Stimulated activated naive B cell treated with anti-CD40 and anti-IgM and Interleukin-4, amounts not matched to agents 10 μg/mL and 1 μg/mL and 100 μg/mL, for 72 hours (primary cell): ENCODE measurements at regions not wholly inside any gene's neighbourhood (a gene's known extent, or its start where the extent isn't known, plus 50 kb on each side); places are given as distances from the start of the nearest gene placed in this dataset.

ENCODE experiments used
- ATAC-seq, 2 donors: fragments of 150-1000 bp; cut with Tn5 transposase; replicated peaks; 2 replicates each; pipeline ENCODE4 v1.10.0; 2021; ENCODE audit warnings: moderate library complexity in 1 of 2
- DNase-seq: peaks from one replicate; pipeline ENCODE4 v3.0.0; 2021
- H3K27ac Mint-ChIP-seq: one replicate; pipeline ENCODE4 v1.8.0; 2022; ENCODE audit warnings: mild to moderate bottlenecking, mixed read lengths
- H3K27me3 Mint-ChIP-seq, 2 donors: one replicate each; pipeline ENCODE4 v1.8.0; 2022; ENCODE audit warnings: mixed read lengths in 2 of 2
- H3K36me3 Mint-ChIP-seq, 2 donors: one replicate each; pipeline ENCODE4 v1.8.0; 2022; ENCODE audit warnings: mixed read lengths in 2 of 2, mild to moderate bottlenecking in 1 of 2
- H3K4me1 Mint-ChIP-seq, 2 donors: one replicate each; pipeline ENCODE4 v1.8.0; 2022; ENCODE audit warnings: mixed read lengths in 2 of 2, mild to moderate bottlenecking in 1 of 2
- H3K4me3 Mint-ChIP-seq, 2 donors: one replicate each; pipeline ENCODE4 v1.8.0; 2022; ENCODE audit warnings: mild to moderate bottlenecking in 2 of 2, mixed read lengths in 2 of 2, moderate library complexity in 1 of 2
- H3K9me3 Mint-ChIP-seq, 2 donors: one replicate each; pipeline ENCODE4 v1.8.0; 2022; ENCODE audit warnings: mixed read lengths in 2 of 2, mild to moderate bottlenecking in 1 of 2

DNA sequence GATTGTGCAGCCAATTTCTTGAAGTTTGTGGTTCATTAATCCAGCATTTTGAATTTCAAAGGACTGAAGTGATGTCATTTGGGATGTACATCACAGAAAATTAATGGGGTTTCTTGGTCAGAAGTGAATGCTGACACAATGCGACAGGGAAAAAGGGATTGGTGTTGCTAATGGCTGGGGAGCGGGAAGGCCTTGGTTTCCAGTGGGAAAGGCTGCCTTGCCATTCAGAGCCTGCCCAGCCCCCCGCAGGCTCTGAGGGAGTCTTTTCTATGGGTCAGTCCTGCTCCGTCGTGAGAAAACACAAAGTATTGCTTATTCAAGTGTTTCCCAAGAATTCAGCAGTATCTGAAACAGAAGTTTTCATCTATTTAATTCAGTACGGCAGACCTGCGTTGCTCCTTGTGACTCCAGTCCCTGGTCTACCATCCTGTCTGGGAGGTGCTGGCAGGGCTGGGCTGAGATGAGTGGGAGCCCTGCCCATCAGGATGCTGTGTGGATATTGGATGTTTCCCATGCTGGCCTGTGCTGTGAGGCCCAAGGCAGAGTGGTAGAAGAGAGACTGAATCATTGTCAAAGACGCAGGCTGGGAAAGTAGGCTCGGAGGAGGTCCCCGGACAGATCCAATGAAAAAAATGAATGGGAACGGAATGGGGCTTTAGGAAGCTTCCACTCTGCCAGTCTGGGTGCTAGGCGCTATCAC lies 111.2 kb upstream of the KLHL25 start:
- H3K4me3 Mint-ChIP-seq: no peak overlapping the region
- no peaks in the 10 kb centered on the region for H3K9me3 Mint-ChIP-seq
- H3K4me1 Mint-ChIP-seq: peaks cover 0 to 5% of the 10 kb centered on the region in 2 donors
- no peak for DNase-seq
- no peak overlapping the region for H3K27ac Mint-ChIP-seq
- no peak for ATAC-seq
- H3K27me3 Mint-ChIP-seq: peaks cover 7 to 10% of the 10 kb centered on the region in 2 donors
- H3K36me3 Mint-ChIP-seq: no peaks in the 10 kb centered on the region

DNA sequence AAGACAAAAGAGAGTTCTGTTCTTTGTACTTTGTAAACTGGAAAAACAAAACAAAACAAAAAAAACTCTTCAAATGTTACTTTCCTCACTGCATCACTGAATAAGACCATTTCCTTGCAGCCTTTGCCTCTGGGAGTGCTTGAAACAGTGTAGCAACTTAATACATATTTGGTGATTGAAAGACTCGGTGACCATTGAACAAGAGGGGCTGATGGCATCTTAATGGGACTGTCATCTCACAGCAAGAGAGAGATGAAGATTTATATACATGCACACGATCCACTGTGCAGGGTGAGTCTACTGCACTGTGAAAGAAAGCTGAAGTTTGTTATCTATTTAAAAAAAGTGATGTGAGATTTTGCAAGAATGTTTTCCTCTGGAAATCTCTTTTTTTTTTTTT lies 111.9 kb upstream of the KLHL25 start:
- Mint-ChIP-seq H3K36me3 (no peaks in the 10 kb centered on the region), H3K9me3 (no peaks in the 10 kb centered on the region), H3K4me1 (peaks cover 0 to 5% of the 10 kb centered on the region in 2 donors)

DNA sequence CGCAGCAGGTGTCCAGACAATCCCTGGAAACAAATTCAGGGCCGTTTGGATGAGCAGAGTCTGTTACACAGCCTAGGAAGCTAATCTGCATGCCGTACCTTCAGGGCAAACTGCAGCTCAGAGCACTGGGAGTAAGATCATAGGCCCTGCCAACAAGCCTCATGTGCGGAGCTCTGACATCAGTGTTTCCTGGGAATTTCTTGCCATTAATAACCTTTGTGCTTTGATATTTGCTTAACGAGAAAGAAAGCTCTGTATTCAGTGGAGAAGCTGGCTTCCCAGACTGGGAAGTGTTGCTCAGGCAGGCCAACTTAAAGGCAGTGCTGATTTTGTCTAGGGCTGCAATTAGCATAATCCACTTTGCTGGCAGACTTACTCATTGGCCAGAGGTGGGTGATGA lies 116.1 kb upstream of the KLHL25 start:
- H3K27me3 Mint-ChIP-seq: peaks cover 0 to 3% of the 10 kb centered on the region in 2 donors
- no peaks in the 10 kb centered on the region for H3K36me3 Mint-ChIP-seq
- peaks cover 0 to 5% of the 10 kb centered on the region in 2 donors for H3K4me1 Mint-ChIP-seq
- ATAC-seq (no peak), DNase-seq (no peak)
- H3K27ac Mint-ChIP-seq: no peak overlapping the region
- H3K4me3 Mint-ChIP-seq: no peak overlapping the region
- no peaks in the 10 kb centered on the region for H3K9me3 Mint-ChIP-seq

More for the DNA sequence above, 111.9 kb upstream of the KLHL25 start:
- H3K4me3 Mint-ChIP-seq: no peak overlapping the region
- ATAC-seq (no peak), DNase-seq (no peak)
- peaks cover 3 to 5% of the 10 kb centered on the region in 2 donors for H3K27me3 Mint-ChIP-seq
- H3K27ac Mint-ChIP-seq: no peak overlapping the region

DNA sequence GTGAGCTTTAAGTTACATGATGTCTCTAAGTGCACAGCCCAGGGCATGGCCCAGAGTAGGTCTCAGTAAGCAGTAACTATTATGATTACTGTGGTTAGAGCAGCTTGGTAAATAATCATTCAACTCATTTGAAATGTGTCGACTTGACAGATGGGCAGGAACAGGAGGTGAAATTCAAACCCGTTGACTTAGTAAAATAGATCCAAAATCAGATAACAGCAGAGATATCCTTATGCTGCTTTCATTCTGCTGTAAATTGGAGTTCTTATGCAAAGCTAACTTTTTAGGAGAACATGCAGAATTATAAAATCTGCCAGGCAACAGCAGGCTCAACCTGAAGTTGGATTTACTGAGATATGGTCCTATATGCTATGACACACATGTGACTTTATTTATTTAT lies 118.7 kb upstream of the KLHL25 start:
- no peaks in the 10 kb centered on the region for H3K4me1 Mint-ChIP-seq
- H3K4me3 Mint-ChIP-seq: no peak overlapping the region
- ATAC-seq: no peak
- peaks cover 0 to 3% of the 10 kb centered on the region in 2 donors for H3K36me3 Mint-ChIP-seq
- DNase-seq: no peak
- no peak overlapping the region for H3K27ac Mint-ChIP-seq
- peaks cover 6 to 12% of the 10 kb centered on the region in 2 donors for H3K9me3 Mint-ChIP-seq
- peaks cover 0 to 10% of the 10 kb centered on the region in 2 donors for H3K27me3 Mint-ChIP-seq

DNA sequence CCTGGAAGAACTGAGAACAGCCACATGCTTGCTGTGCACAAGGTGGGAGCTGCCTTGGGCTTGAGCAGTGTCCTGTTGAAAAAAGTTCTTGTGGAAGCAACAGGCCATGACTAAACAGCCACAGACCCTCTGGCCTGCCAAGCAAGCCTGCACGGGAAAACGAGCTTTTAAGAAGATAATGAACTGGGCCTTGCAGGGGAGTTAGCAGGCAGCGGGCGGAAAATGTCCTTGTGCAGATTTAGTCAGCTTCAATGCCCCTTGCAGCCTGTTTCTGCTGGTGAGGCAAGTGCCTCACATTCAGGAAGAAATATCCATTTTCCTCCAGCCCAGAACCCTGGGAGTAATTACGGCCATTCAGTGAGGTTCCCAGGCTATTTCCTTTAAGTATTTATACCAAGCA lies 126.2 kb upstream of the KLHL25 start:
- Mint-ChIP-seq H3K27ac (no peak overlapping the region), H3K36me3 (peaks cover 0 to 3% of the 10 kb centered on the region in 2 donors), H3K4me3 (no peak overlapping the region), H3K9me3 (peaks cover 6 to 14% of the 10 kb centered on the region in 2 donors), H3K4me1 (no peaks in the 10 kb centered on the region), H3K27me3 (peaks cover 0 to 12% of the 10 kb centered on the region in 2 donors)
- DNase-seq (no peak), ATAC-seq (no peak)

DNA sequence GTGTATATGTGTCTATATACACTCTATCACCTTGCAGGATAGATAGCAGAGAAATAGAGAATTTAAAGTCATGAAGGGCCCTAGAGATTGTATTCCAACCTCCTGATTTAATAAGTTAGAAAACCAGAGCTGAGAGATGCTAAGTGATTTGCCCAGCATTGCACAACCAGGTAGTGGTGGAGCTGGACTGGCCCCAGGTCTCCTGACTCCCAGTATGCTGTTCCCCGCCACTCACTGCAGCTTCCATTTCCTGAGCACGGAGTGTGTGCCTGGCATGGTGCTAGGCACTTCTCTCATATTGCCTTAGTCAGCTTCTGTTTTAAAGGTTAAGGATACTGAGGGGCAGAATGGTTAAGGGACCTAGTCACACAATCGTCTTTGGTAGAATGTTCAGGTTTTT lies 129.4 kb upstream of the KLHL25 start:
- no peak overlapping the region for H3K4me3 Mint-ChIP-seq
- H3K36me3 Mint-ChIP-seq: no peaks in the 10 kb centered on the region
- ATAC-seq (no peak), DNase-seq (no peak)
- H3K9me3 Mint-ChIP-seq: no peaks in the 10 kb centered on the region
- H3K4me1 Mint-ChIP-seq: no peaks in the 10 kb centered on the region
- no peak overlapping the region for H3K27ac Mint-ChIP-seq
- H3K27me3 Mint-ChIP-seq: peaks cover 0 to 5% of the 10 kb centered on the region in 2 donors

DNA sequence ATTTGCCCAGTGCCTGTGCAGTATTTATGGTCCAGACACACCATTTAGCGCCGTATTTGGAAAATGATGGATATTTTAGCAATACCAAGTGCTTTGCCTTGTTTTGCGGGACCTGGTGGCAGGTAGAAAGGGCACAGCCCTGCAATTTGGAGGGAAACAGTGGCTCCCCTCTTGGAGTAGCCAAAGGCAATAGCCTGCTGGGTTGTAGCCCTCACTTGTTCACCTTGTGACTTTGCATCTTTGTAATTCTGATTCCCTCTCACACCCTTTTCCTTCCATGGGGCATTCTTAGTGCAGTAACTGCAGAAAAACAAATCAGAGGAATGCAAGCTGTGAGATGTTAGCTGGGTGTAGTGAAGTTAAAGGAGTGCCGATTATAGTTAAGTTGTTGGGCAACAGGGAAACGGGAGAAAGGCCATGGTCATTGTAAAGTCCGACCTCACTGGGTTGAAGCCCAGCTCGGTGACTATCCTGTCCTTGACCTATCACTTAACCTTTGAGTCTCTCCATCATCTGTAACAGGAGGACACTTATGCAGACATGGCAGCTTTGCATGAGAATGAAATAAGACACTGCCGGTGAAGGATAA lies 131.0 kb upstream of the KLHL25 start:
- H3K27me3 Mint-ChIP-seq: peaks cover 0 to 5% of the 10 kb centered on the region in 2 donors
- ATAC-seq (no peak), DNase-seq (no peak)
- no peaks in the 10 kb centered on the region for H3K36me3 Mint-ChIP-seq
- no peaks in the 10 kb centered on the region for H3K4me1 Mint-ChIP-seq
- no peaks in the 10 kb centered on the region for H3K9me3 Mint-ChIP-seq
- H3K4me3 Mint-ChIP-seq: no peak overlapping the region
- no peak overlapping the region for H3K27ac Mint-ChIP-seq

DNA sequence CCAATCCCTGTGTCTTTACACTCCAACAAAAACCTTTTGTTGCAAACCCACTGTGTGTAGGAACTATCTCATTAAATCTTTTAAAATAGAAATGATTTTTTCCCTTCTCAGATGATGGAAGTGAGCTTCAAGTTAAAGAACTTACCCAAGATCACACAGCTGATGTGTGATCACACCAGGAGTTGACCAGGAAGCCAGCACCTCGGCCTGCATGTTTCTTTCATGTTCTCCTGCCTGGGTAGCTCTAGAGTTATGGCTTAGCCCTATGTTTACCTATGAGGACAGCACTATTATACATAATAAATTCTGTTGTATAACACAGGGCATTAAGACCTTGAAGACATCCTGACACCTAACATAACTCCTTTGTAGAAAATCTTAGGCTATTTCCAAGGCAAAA lies 132.1 kb upstream of the KLHL25 start:
- no peaks in the 10 kb centered on the region for H3K36me3 Mint-ChIP-seq
- H3K27ac Mint-ChIP-seq: no peak overlapping the region
- no peaks in the 10 kb centered on the region for H3K9me3 Mint-ChIP-seq

DNA sequence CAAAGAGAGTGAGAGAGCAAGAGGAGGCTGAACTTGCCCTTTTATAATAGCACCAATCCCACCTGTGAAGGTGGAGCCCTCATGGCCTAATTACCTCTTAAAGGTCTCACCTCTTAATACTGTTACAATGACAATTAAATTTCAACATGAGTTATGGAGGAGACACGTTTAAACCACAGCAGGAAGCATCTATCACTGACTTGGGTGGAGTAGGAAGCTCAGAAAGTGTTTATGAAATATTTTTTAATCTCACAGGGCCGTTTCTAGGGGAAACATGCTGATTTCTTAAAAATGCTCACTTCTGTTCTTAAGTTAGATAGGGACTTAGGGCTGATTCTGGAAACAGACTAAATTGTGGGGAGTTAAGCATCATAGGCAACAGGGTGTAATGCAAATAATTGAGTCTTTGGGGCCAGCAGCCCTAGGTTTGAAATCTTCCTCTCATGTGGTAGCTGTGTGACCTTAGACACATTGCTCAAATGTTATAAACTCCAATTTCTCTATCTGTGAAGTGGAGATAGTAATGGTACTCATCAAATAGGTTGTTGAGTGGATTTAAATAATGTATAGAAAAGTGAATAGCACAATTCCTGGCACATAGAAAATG lies 133.3 kb upstream of the KLHL25 start:
- Mint-ChIP-seq H3K27ac (no peak overlapping the region), H3K4me3 (no peak overlapping the region), H3K27me3 (peaks cover 5 to 6% of the 10 kb centered on the region in 2 donors), H3K9me3 (no peaks in the 10 kb centered on the region), H3K4me1 (no peaks in the 10 kb centered on the region), H3K36me3 (no peaks in the 10 kb centered on the region)
- DNase-seq (no peak), ATAC-seq (no peak)

More for the DNA sequence above, 132.1 kb upstream of the KLHL25 start:
- H3K4me1 Mint-ChIP-seq: no peaks in the 10 kb centered on the region
- H3K27me3 Mint-ChIP-seq: peaks cover 5 to 6% of the 10 kb centered on the region in 2 donors
- DNase-seq: no peak
- no peak overlapping the region for H3K4me3 Mint-ChIP-seq
- ATAC-seq: no peak

DNA sequence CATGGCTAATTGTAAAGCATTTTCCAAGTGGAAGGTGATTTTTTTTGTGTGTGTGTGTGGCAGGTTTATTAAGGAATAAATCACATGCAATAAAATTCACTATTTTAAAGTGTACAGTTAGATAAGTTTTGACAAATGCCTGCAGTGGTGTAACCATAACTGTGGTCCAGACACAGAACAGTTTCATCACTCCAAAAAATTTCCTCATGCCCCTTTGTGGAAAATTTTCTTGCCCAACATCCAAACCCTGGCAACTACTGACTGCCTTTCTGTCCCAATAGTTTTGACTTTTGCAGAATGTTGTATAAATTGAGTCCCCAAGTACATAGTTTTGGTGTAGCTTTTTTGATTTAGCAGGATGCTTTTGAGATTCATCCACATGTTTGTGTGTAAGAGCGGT lies 135.1 kb upstream of the KLHL25 start:
- H3K9me3 Mint-ChIP-seq: no peaks in the 10 kb centered on the region
- no peaks in the 10 kb centered on the region for H3K36me3 Mint-ChIP-seq
- H3K27me3 Mint-ChIP-seq: peaks cover 5 to 6% of the 10 kb centered on the region in 2 donors
- no peak overlapping the region for H3K4me3 Mint-ChIP-seq
- H3K27ac Mint-ChIP-seq: peak overlapping the region; percentile 47
- H3K4me1 Mint-ChIP-seq: no peaks in the 10 kb centered on the region
- no peak for DNase-seq
- ATAC-seq: no peak

DNA sequence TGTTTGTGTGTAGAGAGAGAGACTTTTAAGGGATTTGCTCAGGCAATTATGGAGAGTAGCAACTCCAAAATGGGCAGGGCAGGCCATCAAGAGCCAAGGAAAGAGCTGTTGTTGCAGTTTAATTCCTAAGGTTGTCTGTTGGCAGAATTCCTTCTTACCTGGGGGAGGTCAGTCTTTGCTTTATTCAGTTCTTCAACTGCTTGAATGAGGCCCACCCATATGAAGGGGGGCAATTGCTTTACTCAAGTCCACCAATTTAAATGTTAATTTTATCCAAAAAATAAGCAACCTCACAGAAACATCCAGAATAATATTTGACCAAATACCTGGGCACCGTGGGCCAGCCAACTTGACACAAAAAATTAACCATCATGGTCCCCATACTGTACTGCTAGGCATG lies 137.7 kb upstream of the KLHL25 start:
- H3K4me3 Mint-ChIP-seq: no peak overlapping the region
- H3K9me3 Mint-ChIP-seq: no peaks in the 10 kb centered on the region
- no peak overlapping the region for H3K27ac Mint-ChIP-seq
- peaks cover 0 to 6% of the 10 kb centered on the region in 2 donors for H3K27me3 Mint-ChIP-seq
- DNase-seq (no peak), ATAC-seq (no peak)
- H3K36me3 Mint-ChIP-seq: no peaks in the 10 kb centered on the region
- no peaks in the 10 kb centered on the region for H3K4me1 Mint-ChIP-seq

DNA sequence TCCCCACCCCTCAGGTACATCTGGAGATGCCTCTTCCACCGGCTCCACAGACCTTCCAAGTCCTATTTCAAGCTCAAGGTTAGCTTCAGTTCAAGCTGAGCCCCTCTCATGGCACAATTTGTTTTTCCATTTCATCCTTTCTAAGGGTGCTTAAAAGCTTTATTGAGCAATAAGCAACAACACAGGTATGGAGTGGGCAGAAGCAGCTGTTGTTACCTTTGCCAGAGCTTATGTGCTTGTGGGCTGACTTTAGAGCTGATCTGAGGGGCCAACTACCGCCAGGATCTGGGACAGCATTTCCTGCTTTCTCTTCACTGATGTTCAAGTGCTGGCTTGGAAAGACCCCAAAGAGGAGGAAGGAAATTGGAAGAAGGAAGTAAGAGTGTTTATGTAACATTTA lies 140.0 kb upstream of the KLHL25 start:
- no peak overlapping the region for H3K4me3 Mint-ChIP-seq

DNA sequence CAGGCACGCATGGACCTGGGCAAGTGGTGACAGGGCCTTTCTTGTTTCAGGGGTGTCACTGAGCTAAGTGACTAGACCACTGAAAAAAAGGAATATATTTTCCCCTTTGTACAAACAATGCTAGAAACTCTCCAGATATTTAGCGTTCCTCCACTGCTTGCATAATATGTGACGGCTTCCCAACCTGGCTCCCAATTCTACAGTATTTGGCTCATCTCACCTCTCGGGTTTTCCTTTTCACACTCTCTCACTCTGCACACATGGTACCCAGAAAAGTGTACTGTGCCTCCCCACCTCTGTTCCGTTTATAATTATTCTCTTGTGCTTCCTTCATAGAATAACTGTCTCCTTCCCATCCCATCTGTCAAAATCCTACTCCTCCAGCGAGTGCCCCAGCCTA lies 140.5 kb upstream of the KLHL25 start:
- peaks cover 0 to 9% of the 10 kb centered on the region in 2 donors for H3K27me3 Mint-ChIP-seq
- H3K4me1 Mint-ChIP-seq: no peaks in the 10 kb centered on the region
- H3K27ac Mint-ChIP-seq: no peak overlapping the region
- DNase-seq: no peak
- H3K4me3 Mint-ChIP-seq: no peak overlapping the region
- ATAC-seq: no peak
- no peaks in the 10 kb centered on the region for H3K9me3 Mint-ChIP-seq
- no peaks in the 10 kb centered on the region for H3K36me3 Mint-ChIP-seq

More for the DNA sequence above, 140.0 kb upstream of the KLHL25 start:
- peaks cover 0 to 9% of the 10 kb centered on the region in 2 donors for H3K27me3 Mint-ChIP-seq
- H3K36me3 Mint-ChIP-seq: no peaks in the 10 kb centered on the region
- DNase-seq (no peak), ATAC-seq (no peak)
- no peak overlapping the region for H3K27ac Mint-ChIP-seq
- no peaks in the 10 kb centered on the region for H3K4me1 Mint-ChIP-seq
- H3K9me3 Mint-ChIP-seq: no peaks in the 10 kb centered on the region

DNA sequence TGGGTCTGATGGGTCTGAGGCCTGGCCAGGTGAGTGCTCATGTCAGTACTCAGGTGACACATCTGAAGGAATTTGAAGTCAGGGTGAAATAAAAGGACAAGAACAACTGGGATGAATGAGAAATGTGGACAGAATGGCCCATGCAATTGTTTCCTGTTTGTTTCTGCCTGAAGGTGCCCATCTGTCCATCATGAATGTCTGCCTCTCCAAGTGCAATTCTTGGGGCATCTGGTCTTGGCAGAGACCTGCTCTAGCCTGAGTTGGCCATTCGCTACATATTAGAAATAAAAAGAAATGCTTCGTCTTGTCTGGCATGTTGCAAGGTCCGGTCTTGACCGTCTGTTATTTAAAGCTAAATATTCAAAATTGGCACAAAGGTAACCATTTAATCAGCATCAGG lies 142.0 kb upstream of the AGBL1 start:
- Mint-ChIP-seq H3K27me3 (peaks cover 0 to 4% of the 10 kb centered on the region in 2 donors), H3K4me1 (no peaks in the 10 kb centered on the region), H3K36me3 (no peaks in the 10 kb centered on the region), H3K27ac (no peak overlapping the region), H3K4me3 (no peak overlapping the region), H3K9me3 (no peaks in the 10 kb centered on the region)
- ATAC-seq (no peak), DNase-seq (no peak)
